Smooth muscle cell (in vitro differentiated cells): ENCODE measurements at regions not wholly inside any gene's neighbourhood (a gene's known extent, or its start where the extent isn't known, plus 50 kb on each side); places are given as distances from the start of the nearest gene placed in this dataset.

Source experiments
- DNase-seq: peaks from one replicate; lab custom pipeline; 2025; ENCODE audit not compliant: unreplicated experiment; lab: John Stamatoyannopoulos, UW
- H2AFZ ChIP-seq: fragments of 200-600 bp; sonication (generic); 2 replicates; pipeline ENCODE4 v1.6.0; 2016; ENCODE audit warnings: antibody characterized with exemption, low read depth, mild to moderate bottlenecking
- H3F3A ChIP-seq: fragments of 200-600 bp; sonication (generic); 2 replicates; pipeline ENCODE4 v1.6.0; 2017; ENCODE audit warnings: antibody characterized with exemption, low read depth
- H3K27ac ChIP-seq: fragments of 200-600 bp; sonication (generic); 2 replicates; pipeline ENCODE4 v1.5.1; 2016; ENCODE audit warnings: low read depth, mild to moderate bottlenecking
- H3K27me3 ChIP-seq: fragments of 200-600 bp; sonication (generic); 2 replicates; pipeline ENCODE4 v1.6.1; 2016; ENCODE audit warnings: low read depth, mild to moderate bottlenecking
- H3K36me3 ChIP-seq: fragments of 200-600 bp; sonication (generic); 2 replicates; pipeline ENCODE4 v1.5.1; 2016; ENCODE audit warnings: low read depth
- H3K4me1 ChIP-seq: fragments of 200-600 bp; sonication (generic); 2 replicates; pipeline ENCODE4 v1.5.1; 2016; ENCODE audit warnings: low read depth
- H3K4me2 ChIP-seq: fragments of 200-600 bp; sonication (generic); 2 replicates; pipeline ENCODE4 v1.6.0; 2016; ENCODE audit warnings: mild to moderate bottlenecking
- H3K4me3 ChIP-seq: fragments of 200-600 bp; sonication (generic); 2 replicates; pipeline ENCODE4 v1.5.1; 2016; ENCODE audit warnings: mild to moderate bottlenecking
- H3K79me2 ChIP-seq: fragments of 200-600 bp; sonication (generic); 2 replicates; pipeline ENCODE4 v1.6.0; 2016; ENCODE audit warnings: low read depth, mild to moderate bottlenecking
- H3K9ac ChIP-seq: fragments of 200-600 bp; sonication (generic); 2 replicates; pipeline ENCODE4 v1.6.0; 2016; ENCODE audit warnings: low read depth
- H3K9me3 ChIP-seq: fragments of 200-600 bp; sonication (generic); replicated peaks from 2 replicates; pipeline ENCODE4 v1.5.1; 2016; ENCODE audit warnings: low read depth
- H4K20me1 ChIP-seq: fragments of 200-600 bp; sonication (generic); 2 replicates; pipeline ENCODE4 v1.6.0; 2016; ENCODE audit warnings: low read depth
- WGBS: methylation state at CpG from one replicate; pipeline ENCODE4 v1.1.7; 2016; ENCODE audit warnings: low lambda C conversion rate; 5-methylcytosine and 5-hydroxymethylcytosine counted together
- TF ChIP-seq, protein P1 (sequence below): fragments of 200-600 bp; sonication (generic); IDR thresholded peaks from 2 replicates; pipeline ENCODE4 v1.5.1; 2017; ENCODE audit warnings: borderline replicate concordance, mild to moderate bottlenecking, antibody characterized with exemption; ENCODE audit not compliant: insufficient read depth, poor library complexity, severe bottlenecking

DNA sequence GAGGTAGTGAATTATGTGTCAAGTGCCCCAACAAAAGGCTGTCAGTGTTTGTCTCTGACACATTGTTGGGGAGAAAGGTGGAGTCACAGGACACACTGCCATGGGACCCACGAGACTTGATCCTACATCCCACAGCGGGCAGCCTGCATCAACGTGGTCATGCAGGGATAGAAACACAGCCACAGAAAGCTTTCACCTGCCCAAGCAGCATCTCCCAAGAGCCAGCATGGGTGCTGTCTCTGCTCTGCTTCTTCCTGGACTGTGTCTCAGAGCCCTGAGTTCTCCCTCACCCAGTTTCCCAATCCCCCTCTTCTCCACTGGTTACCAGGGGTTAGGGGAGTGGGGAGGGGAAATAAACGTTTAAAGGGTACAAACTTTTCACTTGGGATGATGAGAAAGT is 97.2 kb downstream of the VPREB1 start:
- Histone ChIP-seq H3K79me2 (no peaks in the 10 kb centered on the region), H3K27ac (no peak overlapping the region), H3F3A (no peaks in the 10 kb centered on the region), H3K36me3 (no peaks in the 10 kb centered on the region), H3K4me3 (no peak overlapping the region), H3K27me3 (peaks cover 51% of the 10 kb centered on the region), H3K4me2 (no peak overlapping the region), H3K9ac (no peak overlapping the region), H3K9me3 (no peaks in the 10 kb centered on the region), H3K4me1 (no peaks in the 10 kb centered on the region), H2AFZ (no peak overlapping the region), H4K20me1 (no peaks in the 10 kb centered on the region)
- no peak for DNase-seq
- TF ChIP-seq, protein P1, sequence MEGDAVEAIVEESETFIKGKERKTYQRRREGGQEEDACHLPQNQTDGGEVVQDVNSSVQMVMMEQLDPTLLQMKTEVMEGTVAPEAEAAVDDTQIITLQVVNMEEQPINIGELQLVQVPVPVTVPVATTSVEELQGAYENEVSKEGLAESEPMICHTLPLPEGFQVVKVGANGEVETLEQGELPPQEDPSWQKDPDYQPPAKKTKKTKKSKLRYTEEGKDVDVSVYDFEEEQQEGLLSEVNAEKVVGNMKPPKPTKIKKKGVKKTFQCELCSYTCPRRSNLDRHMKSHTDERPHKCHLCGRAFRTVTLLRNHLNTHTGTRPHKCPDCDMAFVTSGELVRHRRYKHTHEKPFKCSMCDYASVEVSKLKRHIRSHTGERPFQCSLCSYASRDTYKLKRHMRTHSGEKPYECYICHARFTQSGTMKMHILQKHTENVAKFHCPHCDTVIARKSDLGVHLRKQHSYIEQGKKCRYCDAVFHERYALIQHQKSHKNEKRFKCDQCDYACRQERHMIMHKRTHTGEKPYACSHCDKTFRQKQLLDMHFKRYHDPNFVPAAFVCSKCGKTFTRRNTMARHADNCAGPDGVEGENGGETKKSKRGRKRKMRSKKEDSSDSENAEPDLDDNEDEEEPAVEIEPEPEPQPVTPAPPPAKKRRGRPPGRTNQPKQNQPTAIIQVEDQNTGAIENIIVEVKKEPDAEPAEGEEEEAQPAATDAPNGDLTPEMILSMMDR = no peak
- WGBS = 59% methylated on average over 4 of the region's 4 CpGs

DNA sequence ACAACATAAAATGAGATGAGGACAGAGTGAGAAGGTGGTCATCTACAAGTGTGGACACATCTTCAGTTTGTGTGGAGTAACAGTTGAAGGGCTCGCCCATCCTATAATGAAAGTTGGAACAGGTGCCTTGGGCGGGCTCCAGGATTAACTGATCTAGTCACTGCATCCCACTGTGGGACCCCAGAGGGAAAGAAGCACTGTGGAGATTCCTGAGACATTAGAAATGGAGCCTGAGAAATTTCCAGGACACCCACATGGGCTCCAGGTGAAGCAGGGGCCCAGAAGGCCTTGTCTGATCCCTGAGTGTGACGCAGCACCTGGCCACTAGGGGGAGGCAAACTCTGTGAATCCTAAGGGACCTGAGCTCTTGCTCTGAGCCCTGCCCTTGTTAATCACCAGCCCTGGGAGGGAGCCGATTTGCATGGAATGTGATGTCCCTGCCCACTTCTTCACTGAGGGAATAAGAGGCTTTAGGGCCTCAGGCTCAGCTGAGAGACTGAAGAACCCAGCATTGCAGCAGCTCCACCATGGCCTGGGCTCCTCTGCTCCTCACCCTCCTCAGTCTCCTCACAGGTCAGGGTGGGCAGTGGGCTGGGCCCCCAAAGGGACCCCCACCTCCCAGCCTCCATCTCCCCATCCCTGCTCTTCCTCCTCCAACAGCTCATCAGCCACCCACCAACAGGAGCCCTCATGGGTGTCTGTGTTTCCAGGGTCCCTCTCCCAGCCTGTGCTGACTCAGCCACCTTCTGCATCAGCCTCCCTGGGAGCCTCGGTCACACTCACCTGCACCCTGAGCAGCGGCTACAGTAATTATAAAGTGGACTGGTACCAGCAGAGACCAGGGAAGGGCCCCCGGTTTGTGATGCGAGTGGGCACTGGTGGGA is 98.4 kb downstream of the VPREB1 start:
- Histone ChIP-seq H3K4me3 (no peak overlapping the region), H3K79me2 (no peaks in the 10 kb centered on the region), H3K9me3 (no peaks in the 10 kb centered on the region), H3K4me1 (no peaks in the 10 kb centered on the region), H2AFZ (no peak overlapping the region), H3F3A (no peaks in the 10 kb centered on the region), H4K20me1 (no peaks in the 10 kb centered on the region), H3K27me3 (peaks cover 56% of the 10 kb centered on the region), H3K4me2 (no peak overlapping the region), H3K27ac (no peak overlapping the region), H3K9ac (no peak overlapping the region), H3K36me3 (no peaks in the 10 kb centered on the region)
- DNase-seq = no peak
- TF ChIP-seq, protein P1 = peak; percentile 83
- WGBS = 58% methylated on average over 8 of the region's 8 CpGs

DNA sequence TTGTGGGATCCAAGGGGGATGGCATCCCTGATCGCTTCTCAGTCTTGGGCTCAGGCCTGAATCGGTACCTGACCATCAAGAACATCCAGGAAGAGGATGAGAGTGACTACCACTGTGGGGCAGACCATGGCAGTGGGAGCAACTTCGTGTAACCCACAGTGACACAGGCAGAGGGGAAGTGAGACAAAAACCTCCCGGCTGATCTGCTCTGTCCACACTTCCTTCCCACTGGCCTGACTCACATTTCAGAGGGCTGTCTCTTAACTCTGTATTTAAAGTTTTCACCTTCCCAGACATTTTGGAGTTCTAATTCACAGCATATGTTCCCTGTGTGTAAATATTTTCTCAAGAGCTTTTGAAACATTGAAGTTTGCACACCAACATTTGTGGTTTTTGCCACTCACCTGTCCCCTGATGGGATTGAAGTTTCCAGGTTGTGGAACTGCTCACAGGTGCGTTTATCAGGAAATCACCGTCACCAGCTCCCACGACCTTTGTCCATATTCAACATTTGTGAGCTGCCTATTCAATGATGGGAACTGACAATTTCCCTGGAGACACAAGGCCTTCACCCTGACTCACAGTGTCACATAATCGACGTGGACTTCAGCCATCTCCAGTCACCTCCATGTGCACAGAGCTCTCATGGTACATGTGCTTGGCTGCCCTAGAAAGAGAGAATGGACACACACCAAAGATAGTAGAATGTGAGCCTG is 99.2 kb downstream of the VPREB1 start:
- Histone ChIP-seq H3K79me2 (no peaks in the 10 kb centered on the region), H3F3A (no peaks in the 10 kb centered on the region), H3K36me3 (no peaks in the 10 kb centered on the region), H3K27me3 (peaks cover 56% of the 10 kb centered on the region), H3K4me2 (no peak overlapping the region), H3K4me1 (no peaks in the 10 kb centered on the region), H2AFZ (no peak overlapping the region), H3K27ac (no peak overlapping the region), H3K4me3 (no peak overlapping the region), H3K9me3 (no peaks in the 10 kb centered on the region), H4K20me1 (no peaks in the 10 kb centered on the region), H3K9ac (no peak overlapping the region)
- no peak for DNase-seq
- 75% methylated on average over 9 of the region's 9 CpGs for whole genome bisulfite sequencing
- TF ChIP-seq, protein P1 = no peak
